Fibroblast of mammary gland (primary cell): ENCODE measurements at regions not wholly inside any gene's neighbourhood (a gene's known extent, or its start where the extent isn't known, plus 50 kb on each side); places are given as distances from the start of the nearest gene placed in this dataset.
"Not testable (repeated sequence)": the region's sequence is repeated elsewhere in the genome, so short reads cannot be mapped to it uniquely, and the experiment has no call there.

Experiments
- DNase-seq: peaks from one replicate; pipeline ENCODE4 v3.0.0-alpha.2; 2010; ENCODE audit warnings: low read depth
- H3K4me3 ChIP-seq: 2 replicates; pipeline ENCODE4 v1.5.1; 2011; ENCODE audit warnings: low read depth, mild to moderate bottlenecking, low read length, moderate library complexity; ENCODE audit not compliant: control insufficient read depth
- CTCF ChIP-seq: conservative IDR thresholded peaks from 2 replicates; pipeline ENCODE4 v1.5.1; 2011; ENCODE audit warnings: low read depth, low read length, inconsistent platforms; ENCODE audit not compliant: control insufficient read depth, insufficient read depth

- no peak overlapping the region for H3K4me3 ChIP-seq
- no peak for DNase-seq
- no peak for TF ChIP-seq CTCF
These were observed 161.1 kb downstream of the OR4M2 start for GRCh38 chr15:22241451-22241850.

DNA sequence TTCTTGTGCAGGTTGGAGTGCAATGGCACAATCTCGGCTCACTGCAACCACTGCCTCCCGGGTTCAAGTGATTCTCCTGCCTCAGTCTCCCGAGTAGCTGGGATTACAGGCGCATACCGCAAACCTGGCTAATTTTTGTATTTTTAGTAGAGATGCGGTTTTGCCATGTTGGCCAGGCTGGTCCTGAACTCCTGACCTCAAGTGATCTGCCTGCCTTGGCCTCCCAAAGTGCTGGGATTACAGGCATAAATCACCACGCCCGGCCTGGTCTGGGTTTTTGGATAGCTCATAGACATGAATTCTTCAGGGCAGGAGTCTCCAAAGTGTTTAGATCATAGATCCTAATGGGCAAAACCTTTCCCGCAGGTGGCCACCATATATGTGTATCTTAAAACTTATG lies 162.0 kb downstream of the OR4M2 start:
- H3K4me3 ChIP-seq, DNase-seq: not testable (repeated sequence)

DNA sequence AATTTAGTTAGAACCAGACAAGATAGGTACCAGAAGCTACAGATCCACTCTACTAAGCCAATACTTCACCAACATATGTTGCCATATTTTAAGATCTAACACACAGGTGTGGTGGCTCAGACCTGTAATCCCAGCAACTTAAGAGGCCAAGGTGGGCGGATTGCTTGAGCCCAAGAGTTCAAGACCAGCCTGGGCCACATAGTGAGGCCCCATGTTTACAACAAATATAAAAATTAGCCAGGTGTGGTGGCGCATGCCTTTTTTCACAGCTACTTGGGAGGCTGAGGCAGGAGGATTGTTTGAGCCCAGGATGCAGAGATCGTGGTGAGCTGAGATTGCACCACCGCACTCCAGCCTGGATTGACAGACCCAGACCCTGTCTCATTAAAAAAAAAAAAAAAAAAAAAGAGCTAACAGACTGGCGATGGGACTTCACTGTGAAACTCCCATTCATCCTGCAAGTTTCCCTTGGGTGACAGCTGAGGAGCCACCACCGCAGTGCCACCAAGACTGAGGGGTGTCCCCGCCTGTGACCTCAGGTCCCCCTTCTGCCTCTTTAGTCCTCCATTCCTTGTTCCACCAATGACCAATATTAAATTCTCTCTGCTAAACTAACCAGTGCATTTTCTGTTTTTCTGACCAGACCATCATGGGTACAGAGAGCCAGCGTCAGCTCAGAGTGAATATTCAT lies 163.3 kb downstream of the OR4M2 start:
- no peak overlapping the region for H3K4me3 ChIP-seq
- DNase-seq: no peak
- no peak for TF ChIP-seq CTCF

- not testable (repeated sequence) for DNase-seq
These were observed 169.2 kb downstream of the OR4M2 start for GRCh38 chr15:22249511-22249910.

GRCh38 chr15:22250501-22251290 lies 170.4 kb downstream of the OR4M2 start:
- not testable (repeated sequence) for DNase-seq

More at GRCh38 chr15:22249511-22249910, 169.2 kb downstream of the OR4M2 start:
- not testable (repeated sequence) for H3K4me3 ChIP-seq

DNA sequence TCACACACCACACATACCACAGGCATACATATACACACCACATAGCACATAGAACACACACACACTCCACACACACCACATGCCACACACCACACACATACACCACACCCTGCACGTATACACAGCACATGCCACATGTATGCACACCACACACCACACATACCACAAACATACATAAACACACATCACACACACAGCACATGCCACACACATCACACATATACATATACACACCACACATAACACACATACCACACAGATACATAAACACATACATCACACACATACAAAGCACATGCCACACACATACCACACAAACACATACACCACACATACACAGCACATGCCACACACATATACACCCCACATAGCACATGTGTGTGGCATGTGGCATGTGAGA lies 171.1 kb downstream of the OR4M2 start:
- TF ChIP-seq CTCF: no peak
- no peak for DNase-seq
- H3K4me3 ChIP-seq: no peak overlapping the region

More at GRCh38 chr15:22250501-22251290, 170.4 kb downstream of the OR4M2 start:
- H3K4me3 ChIP-seq: not testable (repeated sequence)

DNA sequence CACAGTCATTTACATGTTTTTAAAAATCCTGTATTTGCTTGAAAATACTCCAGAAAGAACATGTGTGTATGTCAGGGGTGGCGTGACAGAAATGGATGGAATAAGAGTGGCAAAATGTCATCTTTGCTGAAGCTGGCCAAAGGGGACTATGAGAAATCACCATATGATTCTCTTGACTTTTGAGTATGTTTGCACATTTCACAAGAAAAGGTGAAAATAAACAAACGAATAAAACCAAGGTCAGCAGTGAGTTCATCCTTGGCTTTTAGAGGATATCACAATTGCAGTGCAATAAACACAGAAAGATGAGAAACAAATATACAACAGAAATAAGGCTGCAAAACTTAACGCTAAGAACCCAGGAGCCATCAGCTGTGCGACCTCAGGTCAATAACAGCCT lies 171.7 kb downstream of the OR4M2 start:
- DNase-seq, H3K4me3 ChIP-seq: not testable (repeated sequence)

DNA sequence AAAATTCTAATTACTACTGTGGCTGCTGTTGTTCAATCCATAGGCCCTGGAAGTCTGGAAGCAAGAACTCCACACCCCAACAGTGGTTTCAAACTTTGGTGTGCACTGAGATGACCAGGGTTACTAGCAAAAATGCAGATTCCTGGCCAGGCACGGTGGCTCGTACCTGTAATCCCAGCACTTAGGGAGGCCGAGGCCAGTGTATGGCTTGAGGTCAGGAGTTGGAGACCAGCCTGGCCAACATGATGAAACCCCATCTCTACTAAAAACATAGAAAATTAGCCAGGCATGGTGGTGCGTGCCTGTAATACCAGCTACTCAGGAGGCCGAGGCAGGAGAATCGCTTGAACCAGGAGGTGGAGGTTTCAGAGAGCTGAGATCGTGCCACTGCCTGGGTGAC lies 172.2 kb downstream of the OR4M2 start:
- DNase-seq: not testable (repeated sequence)

GRCh38 chr15:22253002-22253675 lies 172.8 kb downstream of the OR4M2 start:
- not testable (repeated sequence) for H3K4me3 ChIP-seq, DNase-seq

More for the DNA sequence above, 172.2 kb downstream of the OR4M2 start:
- not testable (repeated sequence) for H3K4me3 ChIP-seq
